DND-41 (cell line): ENCODE measurements at regions not wholly inside any gene's neighbourhood (a gene's known extent, or its start where the extent isn't known, plus 50 kb on each side); places are given as distances from the start of the nearest gene placed in this dataset.

Experiments
- ATAC-seq: fragments of 200-7000 bp; cut with Tn5 transposase; 3 replicates; pipeline ENCODE4 v1.9.1; 2021; ENCODE audit warnings: low read depth; ENCODE audit not compliant: insufficient read depth
- DNase-seq: peaks from one replicate; pipeline ENCODE4 v3.0.0-alpha.2; 2020
- H2AFZ ChIP-seq: 2 replicates; pipeline ENCODE4 v1.6.0; 2012; ENCODE audit warnings: low read depth, low read length
- H3K27ac ChIP-seq: 2 replicates; pipeline ENCODE4 v1.5.1; 2012; ENCODE audit warnings: low read length, inconsistent platforms
- H3K27me3 ChIP-seq: fragments of 200-600 bp; sonication (generic); 2 replicates; pipeline ENCODE4 v1.6.0; 2012; ENCODE audit warnings: low read length, mild to moderate bottlenecking, inconsistent platforms; ENCODE audit not compliant: insufficient read depth, poor library complexity
- H3K36me3 ChIP-seq: 2 replicates; pipeline ENCODE4 v1.5.1; 2012; ENCODE audit warnings: low read length, inconsistent platforms; ENCODE audit not compliant: insufficient read depth
- H3K4me1 ChIP-seq: 2 replicates; pipeline ENCODE4 v1.5.1; 2012; ENCODE audit warnings: mild to moderate bottlenecking, low read length; ENCODE audit not compliant: insufficient read depth
- H3K4me2 ChIP-seq: 2 replicates; pipeline ENCODE4 v1.6.0; 2012; ENCODE audit warnings: mild to moderate bottlenecking, moderate library complexity, low read length, inconsistent platforms; ENCODE audit not compliant: insufficient read depth
- H3K4me3 ChIP-seq, 2 experiments: fragments of 200-600 bp in 1 of 2; shearing (Covaris generic) in 1 of 2; 2 replicates each; pipeline ENCODE4 v1.5.1; 2012 to 2016; ENCODE audit warnings: inconsistent platforms in 2 of 2, low read length in 2 of 2, mild to moderate bottlenecking in 2 of 2, low read depth in 1 of 2, moderate library complexity in 1 of 2
- H3K79me2 ChIP-seq: 2 replicates; pipeline ENCODE4 v1.6.0; 2012; ENCODE audit warnings: low read length, inconsistent platforms; ENCODE audit not compliant: insufficient read depth
- H3K9ac ChIP-seq: 2 replicates; pipeline ENCODE4 v1.6.0; 2012; ENCODE audit warnings: low read depth, mild to moderate bottlenecking, inconsistent platforms, low read length, moderate library complexity
- H3K9me3 ChIP-seq: 2 replicates; pipeline ENCODE4 v1.5.1; 2012; ENCODE audit warnings: low read length, moderate library complexity, mild to moderate bottlenecking, inconsistent platforms; ENCODE audit not compliant: insufficient read depth, severe bottlenecking
- H4K20me1 ChIP-seq: 2 replicates; pipeline ENCODE4 v1.6.0; 2012; ENCODE audit warnings: low read length; ENCODE audit not compliant: insufficient read depth
- EZH2 ChIP-seq: IDR thresholded peaks from 3 replicates; pipeline ENCODE4 v1.6.1; 2012; ENCODE audit warnings: borderline replicate concordance, low read depth, mild to moderate bottlenecking, moderate library complexity, low read length, inconsistent platforms; ENCODE audit not compliant: severe bottlenecking
- TF ChIP-seq, protein P1 (sequence below): IDR thresholded peaks from 2 replicates; pipeline ENCODE4 v1.5.1; 2012; ENCODE audit warnings: borderline replicate concordance, low read length, moderate library complexity, mild to moderate bottlenecking; ENCODE audit not compliant: poor library complexity, severe bottlenecking; ENCODE audit errors: extremely low read depth

GRCh38 chr15:46523701-46524100 lies 888.9 kb downstream of the SQOR start:
- Histone ChIP-seq H3K36me3 (no peaks in the 10 kb centered on the region), H3K9ac (no peak overlapping the region), H4K20me1 (no peaks in the 10 kb centered on the region), H3K27me3 (no peaks in the 10 kb centered on the region), H2AFZ (no peak overlapping the region), H3K27ac (no peak overlapping the region), H3K9me3 (no peaks in the 10 kb centered on the region), H3K4me3 (no peak overlapping the region), H3K4me1 (no peaks in the 10 kb centered on the region), H3K4me2 (no peak overlapping the region), H3K79me2 (no peaks in the 10 kb centered on the region)
- ATAC-seq (no peak), DNase-seq (no peak)
- no peak for TF ChIP-seq EZH2
- TF ChIP-seq, protein P1, sequence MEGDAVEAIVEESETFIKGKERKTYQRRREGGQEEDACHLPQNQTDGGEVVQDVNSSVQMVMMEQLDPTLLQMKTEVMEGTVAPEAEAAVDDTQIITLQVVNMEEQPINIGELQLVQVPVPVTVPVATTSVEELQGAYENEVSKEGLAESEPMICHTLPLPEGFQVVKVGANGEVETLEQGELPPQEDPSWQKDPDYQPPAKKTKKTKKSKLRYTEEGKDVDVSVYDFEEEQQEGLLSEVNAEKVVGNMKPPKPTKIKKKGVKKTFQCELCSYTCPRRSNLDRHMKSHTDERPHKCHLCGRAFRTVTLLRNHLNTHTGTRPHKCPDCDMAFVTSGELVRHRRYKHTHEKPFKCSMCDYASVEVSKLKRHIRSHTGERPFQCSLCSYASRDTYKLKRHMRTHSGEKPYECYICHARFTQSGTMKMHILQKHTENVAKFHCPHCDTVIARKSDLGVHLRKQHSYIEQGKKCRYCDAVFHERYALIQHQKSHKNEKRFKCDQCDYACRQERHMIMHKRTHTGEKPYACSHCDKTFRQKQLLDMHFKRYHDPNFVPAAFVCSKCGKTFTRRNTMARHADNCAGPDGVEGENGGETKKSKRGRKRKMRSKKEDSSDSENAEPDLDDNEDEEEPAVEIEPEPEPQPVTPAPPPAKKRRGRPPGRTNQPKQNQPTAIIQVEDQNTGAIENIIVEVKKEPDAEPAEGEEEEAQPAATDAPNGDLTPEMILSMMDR: no peak

GRCh38 chr15:46525984-46526725 lies 891.3 kb downstream of the SQOR start:
- no peak for DNase-seq

DNA sequence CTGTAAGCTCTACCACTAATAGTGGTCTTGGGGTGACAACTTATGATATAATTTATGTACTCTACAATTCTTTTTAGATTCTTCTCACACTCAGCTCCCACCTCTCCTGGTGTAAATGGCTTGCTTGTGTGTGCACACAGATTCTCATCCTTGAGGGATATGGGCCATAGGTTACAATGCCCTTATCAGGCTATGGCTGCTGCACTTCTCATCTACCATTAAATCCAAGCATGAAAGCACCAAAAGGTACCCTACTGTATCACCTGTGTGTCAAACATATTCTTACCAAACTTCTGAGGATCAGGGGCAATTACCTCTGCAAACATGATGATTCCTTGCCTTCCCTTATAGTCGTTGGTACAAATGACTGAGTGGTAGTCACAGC lies 891.9 kb downstream of the SQOR start:
- H3K27ac ChIP-seq: no peak overlapping the region

More at GRCh38 chr15:46525984-46526725, 891.3 kb downstream of the SQOR start:
- H3K36me3 ChIP-seq: no peaks in the 10 kb centered on the region
- H3K27ac ChIP-seq: no peak overlapping the region
- ATAC-seq: no peak
- TF ChIP-seq EZH2: no peak
- H3K9ac ChIP-seq: no peak overlapping the region
- no peak overlapping the region for H2AFZ ChIP-seq
- no peaks in the 10 kb centered on the region for H3K4me1 ChIP-seq
- H4K20me1 ChIP-seq: no peaks in the 10 kb centered on the region
- H3K4me2 ChIP-seq: no peak overlapping the region
- H3K79me2 ChIP-seq: no peaks in the 10 kb centered on the region
- H3K9me3 ChIP-seq: no peaks in the 10 kb centered on the region
- H3K27me3 ChIP-seq: no peaks in the 10 kb centered on the region
- H3K4me3 ChIP-seq: no peak overlapping the region

GRCh38 chr15:46543626-46544025 lies 908.8 kb downstream of the SQOR start:
- no peaks in the 10 kb centered on the region for H3K9me3 ChIP-seq
- H3K4me2 ChIP-seq: no peak overlapping the region
- no peaks in the 10 kb centered on the region for H3K36me3 ChIP-seq
- no peak overlapping the region for H2AFZ ChIP-seq
- no peak for DNase-seq
- no peaks in the 10 kb centered on the region for H3K27me3 ChIP-seq
- H3K4me1 ChIP-seq: no peaks in the 10 kb centered on the region
- no peak overlapping the region for H3K9ac ChIP-seq
- ATAC-seq: no peak
- H3K79me2 ChIP-seq: no peaks in the 10 kb centered on the region
- no peak overlapping the region for H3K4me3 ChIP-seq
- H4K20me1 ChIP-seq: no peaks in the 10 kb centered on the region
- H3K27ac ChIP-seq: no peak overlapping the region
- TF ChIP-seq EZH2: no peak
- TF ChIP-seq, protein P1: no peak

More for the DNA sequence above, 891.9 kb downstream of the SQOR start:
- Histone ChIP-seq H3K27me3 (no peaks in the 10 kb centered on the region), H3K9ac (no peak overlapping the region), H3K4me2 (no peak overlapping the region), H3K9me3 (no peaks in the 10 kb centered on the region), H3K36me3 (no peaks in the 10 kb centered on the region), H3K4me3 (no peak overlapping the region), H3K79me2 (no peaks in the 10 kb centered on the region), H4K20me1 (no peaks in the 10 kb centered on the region), H3K4me1 (no peaks in the 10 kb centered on the region), H2AFZ (no peak overlapping the region)
- TF ChIP-seq EZH2: no peak
- TF ChIP-seq, protein P1: no peak
- DNase-seq: no peak
- no peak for ATAC-seq
